ENCODE measurements at regions not wholly inside any gene's neighbourhood (a gene's known extent, or its start where the extent isn't known, plus 50 kb on each side); places are given as distances from the start of the nearest gene placed in this dataset.
"Not testable (repeated sequence)": the region's sequence is repeated elsewhere in the genome, so short reads cannot be mapped to it uniquely, and the experiment has no call there.

GRCh38 chr9:90459321-90459720 lies 183.3 kb downstream of the DIRAS2 start:
- DNase-seq (ENCODE audit: low spot score) = no peak

- DNase-seq (ENCODE audit: low spot score) = no peak
Measured at GRCh38 chr9:90460220-90460619, 182.4 kb downstream of the DIRAS2 start.

- no peak for DNase-seq (ENCODE audit: low spot score)
Measured at GRCh38 chr9:90464978-90465377, 177.6 kb downstream of the DIRAS2 start.

- DNase-seq (ENCODE audit: low spot score) = no peak
Measured at GRCh38 chr9:90466441-90466840, 176.2 kb downstream of the DIRAS2 start.

GRCh38 chr9:90469435-90469834 lies 173.2 kb downstream of the DIRAS2 start:
- no peak for DNase-seq (ENCODE audit: low spot score)

- no peak for DNase-seq (ENCODE audit: low spot score)
Measured at GRCh38 chr9:90469865-90470387, 172.7 kb downstream of the DIRAS2 start.

- no peak for DNase-seq (ENCODE audit: low spot score)
Measured at GRCh38 chr9:90476058-90476457, 166.6 kb downstream of the DIRAS2 start.

- DNase-seq (ENCODE audit: low spot score) = no peak
Measured at GRCh38 chr9:90477535-90477934, 165.1 kb downstream of the DIRAS2 start.

GRCh38 chr9:90478821-90479220 lies 163.8 kb downstream of the DIRAS2 start:
- DNase-seq (ENCODE audit: low spot score) = no peak

GRCh38 chr9:90485028-90485427 lies 157.6 kb downstream of the DIRAS2 start:
- no peak for DNase-seq (ENCODE audit: low spot score)

- no peak for DNase-seq (ENCODE audit: low spot score)
Measured at GRCh38 chr9:90489066-90489465, 153.6 kb downstream of the DIRAS2 start.

- no peak for DNase-seq (ENCODE audit: low spot score)
Measured at GRCh38 chr9:90499761-90500160, 142.9 kb downstream of the DIRAS2 start.

- no peak for DNase-seq (ENCODE audit: low spot score)
Measured at GRCh38 chr9:90502134-90502533, 140.5 kb downstream of the DIRAS2 start.

GRCh38 chr9:90504486-90504885 lies 138.1 kb downstream of the DIRAS2 start:
- DNase-seq (ENCODE audit: low spot score) = no peak

GRCh38 chr9:90505695-90506094 lies 136.9 kb downstream of the DIRAS2 start:
- DNase-seq (ENCODE audit: low spot score) = no peak

GRCh38 chr9:90506402-90506801 lies 136.2 kb downstream of the DIRAS2 start:
- not testable (repeated sequence) for DNase-seq (ENCODE audit: low spot score)

GRCh38 chr9:90507621-90508020 lies 135.0 kb downstream of the DIRAS2 start:
- DNase-seq (ENCODE audit: low spot score) = no peak

- DNase-seq (ENCODE audit: low spot score) = no peak
Measured at GRCh38 chr9:90508940-90509339, 133.7 kb downstream of the DIRAS2 start.

GRCh38 chr9:90511711-90512110 lies 130.9 kb downstream of the DIRAS2 start:
- no peak for DNase-seq (ENCODE audit: low spot score)

GRCh38 chr9:90514877-90515276 lies 127.7 kb downstream of the DIRAS2 start:
- no peak for DNase-seq (ENCODE audit: low spot score)

GRCh38 chr9:90515510-90515909 lies 127.1 kb downstream of the DIRAS2 start:
- DNase-seq (ENCODE audit: low spot score) = no peak

- peak; percentile 3 for DNase-seq (ENCODE audit: low spot score)
Measured at GRCh38 chr9:90517103-90517502, 125.5 kb downstream of the DIRAS2 start.

GRCh38 chr9:90521811-90522570 lies 120.6 kb downstream of the DIRAS2 start:
- DNase-seq (ENCODE audit: low spot score) = no peak

GRCh38 chr9:90523958-90524357 lies 118.7 kb downstream of the DIRAS2 start:
- DNase-seq (ENCODE audit: low spot score) = peak; percentile 26

Measured in LoVo (cell line).